B cell (primary cell): ENCODE measurements at regions not wholly inside any gene's neighbourhood (a gene's known extent, or its start where the extent isn't known, plus 50 kb on each side); places are given as distances from the start of the nearest gene placed in this dataset.

Experiments used
- ATAC-seq: fragments of 200-7000 bp; cut with Tn5 transposase; one replicate; pipeline ENCODE4 v1.10.0; 2021; ENCODE audit warnings: low read depth, mild to moderate bottlenecking, moderate number of reproducible peaks, moderate library complexity
- CTCF ChIA-PET: fragments of 350-600 bp; sonication (Branson Sonifier 250); formaldehyde crosslinking; loops from one replicate; lab custom pipeline; 2021; ENCODE audit warnings: antibody characterized with exemption, inconsistent platforms; lab: Charles Lee
- POLR2A ChIA-PET: fragments of 350-600 bp; sonication (Branson Sonifier 250); formaldehyde crosslinking; loops from one replicate; lab custom pipeline; 2021; ENCODE audit warnings: antibody characterized with exemption; lab: Charles Lee
- DNase-seq: peaks from one replicate; pipeline ENCODE4 v3.0.0; 2013
- H2AFZ ChIP-seq: 2 replicates; pipeline ENCODE4 v1.6.1; 2012; ENCODE audit warnings: mild to moderate bottlenecking, low read depth, low read length; ENCODE audit not compliant: insufficient read depth, poor library complexity, severe bottlenecking
- H3K27ac ChIP-seq, 2 donors: 1 replicate in 1 of 2; 2 replicates in 1 of 2; pipeline ENCODE4 v1.5.1; 2012 to 2013; ENCODE audit warnings: low read length in 2 of 2, mild to moderate bottlenecking in 2 of 2, moderate library complexity in 1 of 2
- H3K27me3 ChIP-seq, 4 experiments: fragments of 200-600 bp in 1 of 4; sonication (generic) in 1 of 4; replicated peaks in 1 of 4; 1 replicate in 2 of 4; 2 replicates in 2 of 4; pipeline versions ENCODE4 v1.6.1 to v1.7.0; 2013 to 2016; ENCODE audit warnings: low read length in 3 of 4, mild to moderate bottlenecking in 2 of 4, mixed read lengths in 1 of 4, moderate library complexity in 1 of 4; ENCODE audit not compliant: insufficient read depth in 4 of 4, control insufficient read depth in 3 of 4; ENCODE audit errors: control extremely low read depth in 1 of 4
- H3K36me3 ChIP-seq, 2 experiments: replicated peaks in 1 of 2; 1 replicate in 1 of 2; 2 replicates in 1 of 2; pipeline versions ENCODE4 v1.6.1 to v1.7.1; 2013; ENCODE audit warnings: low read length in 1 of 2; ENCODE audit not compliant: insufficient read depth in 2 of 2, control insufficient read depth in 1 of 2; ENCODE audit errors: control extremely low read depth in 1 of 2, extremely low read depth in 1 of 2
- H3K4me1 ChIP-seq, 2 donors: fragments of 200-600 bp in 1 of 2; sonication (generic) in 1 of 2; 1 replicate in 1 of 2; 2 replicates in 1 of 2; pipeline versions ENCODE4 v1.5.1 to v1.6.1; 2013 to 2017; ENCODE audit warnings: low read length in 2 of 2; ENCODE audit not compliant: control insufficient read depth in 2 of 2, insufficient read depth in 2 of 2
- H3K4me2 ChIP-seq: replicated peaks from 2 replicates; pipeline ENCODE3; 2012; ENCODE audit warnings: mild to moderate bottlenecking, low read depth, low read length; ENCODE audit not compliant: poor library complexity, severe bottlenecking
- H3K4me3 ChIP-seq, 5 experiments: fragments of 200-600 bp in 1 of 5; sonication (generic) in 1 of 5; 1 replicate in 3 of 5; 2 replicates in 2 of 5; pipeline versions ENCODE4 v1.5.1 to v1.7.0; 2011 to 2016; ENCODE audit warnings: low read length in 4 of 5, mild to moderate bottlenecking in 4 of 5, low read depth in 2 of 5, control low read depth in 1 of 5, moderate library complexity in 1 of 5; ENCODE audit not compliant: insufficient read depth in 1 of 5; ENCODE audit errors: control extremely low read depth in 1 of 5, extremely low read depth in 1 of 5
- H3K79me2 ChIP-seq: fragments of 200-600 bp; sonication (generic); one replicate; pipeline ENCODE4 v1.6.0; 2016; ENCODE audit warnings: low read length; ENCODE audit not compliant: control insufficient read depth, insufficient read depth
- H3K9ac ChIP-seq: fragments of 200-600 bp; sonication (generic); 2 replicates; pipeline ENCODE4 v1.6.1; 2017; ENCODE audit warnings: mild to moderate bottlenecking, low read length, moderate library complexity
- H3K9me3 ChIP-seq, 3 donors: one replicate each; pipeline versions ENCODE4 v1.6.1 to v1.7.1; 2013; ENCODE audit warnings: low read length in 2 of 3; ENCODE audit not compliant: control insufficient read depth in 2 of 3, insufficient read depth in 1 of 3; ENCODE audit errors: control extremely low read depth in 1 of 3
- H4K20me1 ChIP-seq: 2 replicates; pipeline ENCODE4 v1.6.0; 2012; ENCODE audit warnings: mild to moderate bottlenecking, low read length; ENCODE audit not compliant: insufficient read depth, control insufficient read depth, poor library complexity, severe bottlenecking
- H3K27ac Mint-ChIP-seq: one replicate; pipeline ENCODE4 v1.8.0; 2021; ENCODE audit warnings: mixed read lengths
- H3K27me3 Mint-ChIP-seq: one replicate; pipeline ENCODE4 v1.8.0; 2021; ENCODE audit warnings: mixed read lengths
- H3K4me1 Mint-ChIP-seq: one replicate; pipeline ENCODE4 v1.8.0; 2021; ENCODE audit warnings: mixed read lengths
- H3K4me3 Mint-ChIP-seq: one replicate; pipeline ENCODE4 v1.8.0; 2021; ENCODE audit warnings: mixed read lengths
- H3K9me3 Mint-ChIP-seq: one replicate; pipeline ENCODE4 v1.8.0; 2022; ENCODE audit warnings: mixed read lengths; ENCODE audit not compliant: insufficient read depth
- CTCF ChIP-seq: fragments of 200-600 bp; IDR thresholded peaks from one replicate; pipeline ENCODE4 v1.8.0; 2022; ENCODE audit warnings: antibody characterized with exemption, mild to moderate bottlenecking
- EZH2 ChIP-seq: IDR thresholded peaks from 2 replicates; pipeline ENCODE4 v1.6.1; 2012; ENCODE audit warnings: borderline replicate concordance, low read depth, mild to moderate bottlenecking, moderate library complexity, low read length; ENCODE audit not compliant: insufficient read depth, poor library complexity, severe bottlenecking
- WGBS: methylation state at CpG from one replicate; pipeline ENCODE4 v1.1.5; 2013; ENCODE audit warnings: missing lambda C conversion rate; ENCODE audit not compliant: insufficient coverage; 5-methylcytosine and 5-hydroxymethylcytosine counted together
- intact Hi-C: fragments of 100-400 bp; cut with micrococcal nuclease; formaldehyde crosslinking; loops from one replicate; pipeline ENCODE4 v1.10.0; 2022

GRCh38 chr3:110679285-110679684 is 392.3 kb upstream of the NECTIN3 start:
- ChIA-PET CTCF (no interaction called here), POLR2A (no interaction called here)
- Histone ChIP-seq H3K27ac (no peak overlapping the region), H3K9me3 (peaks cover 0 to 2% (median 0%) of the 10 kb centered on the region in 3 donors), H3K9ac (no peak overlapping the region), H4K20me1 (no peaks in the 10 kb centered on the region), H3K36me3 (no peaks in the 10 kb centered on the region), H2AFZ (no peak overlapping the region), H3K27me3 (no peaks in the 10 kb centered on the region), H3K79me2 (no peaks in the 10 kb centered on the region), H3K4me2 (no peak overlapping the region), H3K4me1 (no peaks in the 10 kb centered on the region), H3K4me3 (no peak overlapping the region)
- H3K9me3 Mint-ChIP-seq: peaks cover 3% of the 10 kb centered on the region
- H3K27ac Mint-ChIP-seq: no peak overlapping the region
- DNase-seq: no peak
- TF ChIP-seq EZH2 (no peak), CTCF (no peak)
- intact Hi-C loops: no loop called here
- H3K27me3 Mint-ChIP-seq: no peaks in the 10 kb centered on the region
- H3K4me3 Mint-ChIP-seq: no peak overlapping the region
- WGBS: 60% methylated on average over 1 of the region's 2 CpGs
- no peak for ATAC-seq
- no peaks in the 10 kb centered on the region for H3K4me1 Mint-ChIP-seq

DNA sequence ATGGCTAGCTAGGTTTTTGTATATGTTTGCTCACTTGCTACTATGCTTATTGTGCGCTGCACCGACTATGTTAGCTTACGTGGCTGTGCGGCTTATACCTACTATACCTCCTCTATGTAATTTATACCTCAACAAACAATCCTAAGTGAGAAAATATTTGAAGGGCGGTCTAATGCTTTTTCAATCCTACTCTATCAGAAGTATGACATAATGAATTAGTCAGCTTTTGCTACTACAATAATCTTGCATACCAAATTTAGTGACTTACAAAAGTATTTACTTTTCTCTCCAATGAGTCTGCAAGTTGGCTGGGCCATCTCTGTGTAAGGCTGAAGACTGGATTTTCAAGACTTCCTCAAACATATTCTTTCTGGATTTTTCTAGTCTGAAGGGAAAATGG is 391.2 kb upstream of the NECTIN3 start:
- POLR2A ChIA-PET: no interaction called here
- no CpG with 5 or more reads among the region's 5 CpGs for WGBS

More for the DNA sequence above, 391.2 kb upstream of the NECTIN3 start:
- Mint-ChIP-seq H3K27me3 (no peaks in the 10 kb centered on the region), H3K27ac (no peak overlapping the region), H3K4me1 (no peaks in the 10 kb centered on the region), H3K9me3 (peaks cover 3% of the 10 kb centered on the region), H3K4me3 (no peak overlapping the region)
- Histone ChIP-seq H3K27ac (no peak overlapping the region), H3K9me3 (peaks cover 0 to 2% (median 0%) of the 10 kb centered on the region in 3 donors), H2AFZ (no peak overlapping the region), H3K4me2 (no peak overlapping the region), H3K27me3 (no peaks in the 10 kb centered on the region), H4K20me1 (no peaks in the 10 kb centered on the region), H3K4me1 (no peaks in the 10 kb centered on the region), H3K4me3 (no peak overlapping the region), H3K36me3 (no peaks in the 10 kb centered on the region), H3K79me2 (no peaks in the 10 kb centered on the region), H3K9ac (no peak overlapping the region)
- DNase-seq: no peak
- TF ChIP-seq EZH2 (no peak), CTCF (no peak)
- CTCF ChIA-PET: no interaction called here
- intact Hi-C loops: no loop called here
- no peak for ATAC-seq
